Progenitor cell of endocrine pancreas (in vitro differentiated cells): ENCODE measurements at regions not wholly inside any gene's neighbourhood (a gene's known extent, or its start where the extent isn't known, plus 50 kb on each side); places are given as distances from the start of the nearest gene placed in this dataset.

Experiments
- DNase-seq: peaks from one replicate; pipeline ENCODE4 v3.0.0; 2021; ENCODE audit warnings: low spot score; ENCODE audit not compliant: unreplicated experiment
- H3K27ac Mint-ChIP-seq: 2 replicates; pipeline ENCODE4 v1.8.0; 2021; ENCODE audit warnings: mild to moderate bottlenecking, moderate library complexity, mixed read lengths
- H3K27me3 Mint-ChIP-seq: 2 replicates; pipeline ENCODE4 v1.8.0; 2021; ENCODE audit warnings: mixed read lengths
- H3K36me3 Mint-ChIP-seq: 2 replicates; pipeline ENCODE4 v1.8.0; 2022; ENCODE audit warnings: mixed read lengths; ENCODE audit not compliant: insufficient read depth
- H3K4me1 Mint-ChIP-seq: 2 replicates; pipeline ENCODE4 v1.8.0; 2021; ENCODE audit warnings: low read depth, mixed read lengths
- H3K4me3 Mint-ChIP-seq: 2 replicates; pipeline ENCODE4 v1.8.0; 2021; ENCODE audit warnings: low read depth, mild to moderate bottlenecking, moderate library complexity, mixed read lengths
- H3K9me3 Mint-ChIP-seq: 2 replicates; pipeline ENCODE4 v1.8.0; 2021; ENCODE audit warnings: low read depth, mixed read lengths
- CTCF ChIP-seq: fragments of 200-600 bp; sonication (generic); IDR thresholded peaks from one replicate; pipeline ENCODE4 v1.5.0; 2021; ENCODE audit warnings: antibody characterized with exemption, mild to moderate bottlenecking; ENCODE audit not compliant: unreplicated experiment

GRCh38 chr15:97545799-97546198 lies 414.7 kb upstream of the ARRDC4 start:
- H3K27me3 Mint-ChIP-seq, result no peaks in the 10 kb centered on the region
- H3K4me3 Mint-ChIP-seq, result no peak overlapping the region
- no peak overlapping the region for H3K27ac Mint-ChIP-seq
- H3K9me3 Mint-ChIP-seq, result peaks cover 22% of the 10 kb centered on the region
- no peak for TF ChIP-seq CTCF
- no peaks in the 10 kb centered on the region for H3K36me3 Mint-ChIP-seq
- no peak for DNase-seq
- no peaks in the 10 kb centered on the region for H3K4me1 Mint-ChIP-seq

GRCh38 chr15:97547381-97547780 lies 413.1 kb upstream of the ARRDC4 start:
- Mint-ChIP-seq H3K4me3 (no peak overlapping the region), H3K4me1 (no peaks in the 10 kb centered on the region), H3K9me3 (peaks cover 22% of the 10 kb centered on the region), H3K36me3 (no peaks in the 10 kb centered on the region), H3K27ac (no peak overlapping the region), H3K27me3 (no peaks in the 10 kb centered on the region)
- TF ChIP-seq CTCF, result no peak
- no peak for DNase-seq

- Mint-ChIP-seq H3K36me3 (no peaks in the 10 kb centered on the region), H3K27ac (no peak overlapping the region), H3K9me3 (no peaks in the 10 kb centered on the region), H3K4me1 (no peaks in the 10 kb centered on the region), H3K27me3 (peaks cover 7% of the 10 kb centered on the region), H3K4me3 (no peak overlapping the region)
- DNase-seq, result no peak
- no peak for TF ChIP-seq CTCF
Observed at GRCh38 chr15:97561529-97561928, 399.0 kb upstream of the ARRDC4 start.

GRCh38 chr15:97563516-97563915 lies 397.0 kb upstream of the ARRDC4 start:
- Mint-ChIP-seq H3K36me3 (no peaks in the 10 kb centered on the region), H3K27me3 (peaks cover 4% of the 10 kb centered on the region), H3K4me3 (no peak overlapping the region), H3K4me1 (no peaks in the 10 kb centered on the region), H3K9me3 (no peaks in the 10 kb centered on the region), H3K27ac (no peak overlapping the region)
- no peak for TF ChIP-seq CTCF
- no peak for DNase-seq

- DNase-seq, result no peak
- Mint-ChIP-seq H3K4me1 (no peaks in the 10 kb centered on the region), H3K9me3 (peaks cover 4% of the 10 kb centered on the region), H3K27me3 (peaks cover 4% of the 10 kb centered on the region), H3K27ac (no peak overlapping the region), H3K4me3 (no peak overlapping the region), H3K36me3 (peaks cover 2% of the 10 kb centered on the region)
- no peak for TF ChIP-seq CTCF
Observed at GRCh38 chr15:97566961-97567360, 393.5 kb upstream of the ARRDC4 start.
